DMS79 (cell line): ENCODE measurements at regions not wholly inside any gene's neighbourhood (a gene's known extent, or its start where the extent isn't known, plus 50 kb on each side); places are given as distances from the start of the nearest gene placed in this dataset.

Experiments used
- DNase-seq: peaks from one replicate; lab custom pipeline; 2025; lab: John Stamatoyannopoulos, UW

DNA sequence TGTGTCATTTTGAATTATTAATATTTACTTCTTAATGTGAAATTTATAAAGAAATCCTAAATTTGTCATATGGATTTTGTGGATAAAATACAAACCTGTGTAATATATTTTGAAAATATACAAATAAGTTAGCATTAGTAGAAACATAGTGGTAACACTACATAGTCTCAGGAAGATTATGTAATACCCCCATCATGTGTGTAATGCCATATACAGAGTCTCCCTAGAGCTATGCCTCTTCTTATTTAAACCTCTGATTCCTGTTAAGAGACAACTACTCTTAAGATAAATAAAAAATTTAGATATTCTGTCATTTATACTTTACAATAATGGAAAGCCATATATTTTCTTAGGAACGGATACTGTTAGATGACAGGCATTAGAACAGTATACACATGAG is 2012.0 kb upstream of the LRRTM1 start:
- DNase-seq = no peak

DNA sequence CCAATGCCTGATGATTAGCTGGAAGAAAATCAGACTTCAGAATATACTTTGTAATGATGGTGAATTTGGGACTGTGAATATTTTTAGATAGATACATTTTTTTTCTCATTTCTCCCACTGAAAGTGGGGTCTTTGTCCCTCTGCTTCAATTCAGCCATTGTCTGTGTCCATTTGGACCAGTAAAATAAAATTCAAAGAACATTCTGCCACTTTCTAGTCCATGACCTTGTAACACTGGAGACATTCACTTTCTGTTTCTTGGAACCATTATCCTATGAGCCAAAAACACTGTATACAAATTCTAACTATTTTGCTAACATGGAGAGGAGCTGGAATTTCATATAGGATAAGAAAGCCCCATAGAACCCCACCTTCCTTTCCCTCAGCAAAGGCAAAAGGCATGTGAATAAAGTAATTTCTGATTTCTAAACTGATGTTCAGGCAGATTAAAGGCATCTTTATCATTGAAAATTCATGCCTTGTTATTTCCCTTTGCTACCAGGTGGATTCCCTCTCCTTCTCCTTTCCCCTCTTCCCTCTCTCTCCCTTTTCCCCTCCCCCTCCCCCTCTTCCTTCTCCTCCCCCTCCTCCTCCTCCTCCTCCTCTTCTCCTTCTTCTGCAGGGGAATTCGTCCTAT is 2010.4 kb upstream of the LRRTM1 start:
- DNase-seq = no peak

DNA sequence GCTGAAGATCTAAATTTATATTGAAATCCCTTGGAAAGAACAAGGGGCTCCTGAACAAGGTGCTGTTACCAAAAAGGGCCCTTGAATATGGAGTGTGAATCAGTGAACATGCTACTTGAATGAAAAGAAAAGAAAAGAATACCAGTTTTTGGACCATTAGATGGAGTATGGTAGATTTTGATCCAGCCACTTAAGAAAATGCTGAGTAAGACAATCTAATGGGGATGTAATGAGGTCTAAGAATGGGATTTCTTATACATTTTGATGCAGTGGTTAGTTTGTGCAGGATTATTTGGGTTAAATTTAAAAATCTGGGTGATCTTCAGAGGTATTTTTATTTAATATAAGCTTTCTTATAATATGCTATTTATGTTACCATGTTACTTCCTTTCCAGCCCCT is 2003.0 kb upstream of the LRRTM1 start:
- DNase-seq = no peak

DNA sequence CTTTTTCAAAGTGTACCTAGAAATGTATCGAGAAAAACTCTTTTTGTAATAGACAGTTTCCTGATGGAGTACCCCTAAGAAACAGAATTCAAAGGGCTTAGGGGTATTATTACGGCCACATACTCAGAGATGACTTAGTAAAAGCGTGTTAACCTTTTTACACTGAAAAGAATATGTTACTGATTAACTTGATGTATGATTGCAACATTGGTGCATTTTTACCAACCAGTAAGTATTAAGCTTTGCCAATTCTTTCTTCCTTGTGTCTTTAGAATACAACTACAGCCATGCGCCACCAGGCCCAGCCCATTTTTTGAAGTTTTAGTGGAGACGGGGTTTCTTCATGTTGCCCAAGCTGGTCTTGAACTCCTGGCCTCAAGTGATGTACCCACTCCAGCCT is 1997.0 kb upstream of the LRRTM1 start:
- no peak for DNase-seq

DNA sequence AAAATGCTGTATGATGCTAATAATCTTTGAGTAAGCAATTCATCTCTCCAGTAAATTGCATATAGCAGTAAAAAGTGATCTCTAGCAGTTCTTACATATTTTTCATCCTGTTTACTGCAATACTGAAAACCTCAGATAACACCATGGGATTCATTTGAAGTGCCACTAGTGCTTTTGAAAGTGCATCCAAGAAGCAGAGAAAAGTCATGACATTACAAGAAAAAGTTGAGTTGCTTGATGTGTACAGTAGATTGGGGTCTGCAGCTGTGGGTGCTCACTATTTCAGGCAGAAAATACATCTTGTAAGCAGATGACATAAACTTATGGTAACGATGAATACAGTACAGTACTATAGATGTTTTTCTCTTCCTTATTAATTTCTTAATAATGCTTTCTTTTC is 1984.9 kb upstream of the LRRTM1 start:
- no peak for DNase-seq

DNA sequence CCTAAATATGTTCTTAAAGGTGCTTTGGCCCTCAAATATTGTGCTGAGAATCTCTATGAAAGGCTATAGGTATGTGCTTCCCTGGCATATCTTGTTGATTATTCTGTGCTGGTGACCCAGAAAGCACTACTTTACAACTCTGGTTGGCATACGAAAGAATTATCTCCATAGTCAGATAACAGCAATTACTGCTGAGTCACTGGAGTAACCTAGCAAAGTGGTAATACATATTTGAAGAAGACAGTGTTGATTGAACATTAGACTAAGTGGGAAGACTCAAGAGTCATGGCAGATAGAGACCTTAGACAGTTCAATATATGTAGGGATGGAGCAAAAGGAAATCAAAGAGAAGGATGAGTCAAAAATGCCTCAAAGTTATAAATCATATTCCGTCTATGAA is 1978.5 kb upstream of the LRRTM1 start:
- DNase-seq = no peak

DNA sequence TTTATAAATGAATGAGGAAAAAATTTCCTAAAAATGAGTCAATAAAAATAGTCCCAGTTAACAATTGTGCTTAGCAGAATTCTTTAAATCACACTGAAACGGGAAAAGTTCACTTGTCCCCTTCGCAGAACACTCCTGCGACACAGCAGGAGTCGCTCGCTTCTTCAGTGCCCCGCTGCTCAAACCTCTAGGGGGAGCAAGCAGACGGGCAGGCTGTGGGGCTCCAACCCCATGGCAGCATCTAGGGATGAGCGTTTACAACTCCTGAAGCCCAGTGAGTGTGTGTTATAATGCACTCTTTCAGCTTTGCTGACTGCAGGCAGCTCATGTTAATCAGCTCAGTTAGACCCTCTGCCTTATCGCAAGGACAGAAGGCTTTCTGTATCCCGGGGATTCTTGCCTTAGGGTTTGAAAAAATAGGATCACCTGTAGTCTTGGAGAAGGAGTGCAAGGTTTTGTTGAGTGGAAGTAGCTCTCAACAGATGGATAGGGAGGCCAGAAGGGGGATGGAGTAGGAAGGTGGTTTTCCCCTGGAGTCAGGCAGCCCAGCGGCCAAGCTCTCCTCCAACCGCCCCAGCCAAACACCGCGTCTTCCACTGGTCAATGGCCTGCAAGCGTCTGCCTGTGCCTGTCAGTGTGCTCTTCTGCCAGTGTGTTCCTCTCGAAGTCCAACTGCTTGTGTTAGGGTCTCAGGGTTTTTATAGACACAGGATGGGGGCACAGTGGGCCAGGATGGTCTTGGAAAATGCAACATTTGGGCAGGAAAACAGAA is 1977.7 kb upstream of the LRRTM1 start:
- DNase-seq = no peak

DNA sequence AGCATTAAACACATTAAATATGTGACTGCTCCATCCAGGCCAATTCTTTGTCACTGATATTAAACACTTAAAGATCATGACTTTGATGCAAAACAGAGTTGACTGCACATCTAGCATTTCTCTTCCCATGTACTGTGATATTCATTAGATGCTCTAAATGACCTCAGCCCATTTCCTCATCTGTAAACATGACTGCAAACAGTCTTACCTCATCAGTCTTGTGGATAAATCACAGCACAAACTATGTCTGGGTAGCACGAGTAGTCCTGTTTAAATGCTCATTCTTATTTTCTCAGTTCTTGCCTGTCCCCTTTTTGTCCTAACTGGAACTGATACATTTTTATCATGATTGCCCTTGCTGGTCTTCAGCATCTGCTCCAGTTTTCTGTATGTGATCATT is 1974.8 kb upstream of the LRRTM1 start:
- no peak for DNase-seq

DNA sequence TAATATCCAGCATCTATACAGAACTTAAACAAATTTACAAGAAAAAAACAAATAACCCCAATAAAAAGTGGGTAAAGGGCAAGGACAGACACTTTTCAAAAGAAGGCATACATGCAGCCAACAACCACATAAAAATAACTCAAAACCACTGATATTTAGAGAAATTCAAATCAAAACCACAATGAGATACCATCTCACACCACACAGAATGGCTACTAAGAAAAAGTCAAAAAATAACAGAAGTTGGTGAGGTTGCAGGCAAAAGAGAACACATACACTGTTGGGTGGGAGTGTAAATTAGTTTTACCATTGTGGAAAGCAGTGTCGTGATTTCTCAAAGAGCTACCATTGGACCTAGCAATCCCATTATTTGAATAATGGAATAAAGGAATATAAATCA is 1973.9 kb upstream of the LRRTM1 start:
- no peak for DNase-seq

DNA sequence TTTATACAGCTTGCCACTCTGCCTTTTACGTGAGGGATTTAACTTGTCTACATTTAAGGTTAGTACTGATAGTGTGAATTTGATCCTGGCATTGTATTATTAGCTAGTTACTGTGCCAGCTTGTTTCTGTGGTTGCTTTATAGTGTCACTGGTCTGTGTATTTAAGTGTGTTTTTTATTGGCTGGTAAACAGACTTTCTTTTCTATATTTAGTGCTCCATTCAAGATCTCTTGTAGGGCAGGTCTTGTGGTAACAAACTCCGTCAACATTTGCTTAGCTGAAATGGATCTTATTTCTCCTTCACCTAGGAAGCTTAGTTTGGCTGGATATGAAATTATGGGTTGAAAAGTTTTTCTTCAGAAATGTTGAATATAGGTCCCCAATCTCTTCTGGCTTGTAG is 1971.0 kb upstream of the LRRTM1 start:
- no peak for DNase-seq

DNA sequence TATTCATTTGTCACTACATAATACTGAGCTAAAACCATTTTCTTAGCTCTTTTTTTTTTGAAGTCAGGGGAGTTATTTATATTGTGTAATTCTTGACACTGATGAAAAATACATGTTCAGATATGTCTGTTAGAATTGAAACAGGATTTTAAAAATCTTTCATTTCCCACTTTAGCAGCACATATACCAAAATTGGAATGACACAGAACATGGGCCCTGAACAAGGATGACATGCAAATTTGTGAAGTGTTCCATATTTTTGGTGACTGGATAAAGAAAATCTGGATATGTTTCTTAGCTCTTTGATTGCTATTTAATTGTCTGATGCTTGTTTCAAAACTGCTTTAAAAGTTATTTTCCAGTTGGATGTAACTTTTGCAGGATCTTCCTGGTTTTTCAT is 1963.9 kb upstream of the LRRTM1 start:
- no peak for DNase-seq

DNA sequence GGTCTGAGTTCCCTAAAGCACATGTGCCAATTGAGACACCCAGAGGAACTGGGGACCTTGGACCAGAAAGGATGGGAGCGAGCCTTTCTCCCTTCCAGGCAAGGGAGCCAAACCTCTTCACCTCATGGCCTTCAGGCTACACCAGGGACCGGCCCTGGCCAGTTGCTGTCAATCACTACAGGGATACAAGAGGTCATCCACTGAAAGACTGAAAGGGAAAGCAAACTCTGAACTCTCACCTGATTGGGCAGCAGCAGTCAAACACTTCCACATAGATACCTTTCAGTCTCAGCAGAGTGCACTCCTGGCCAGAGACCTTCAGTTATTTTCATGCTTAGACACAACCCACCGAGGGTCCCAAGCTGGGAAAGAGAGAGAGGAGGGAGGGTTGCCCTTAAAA is 1956.0 kb upstream of the LRRTM1 start:
- DNase-seq = no peak

DNA sequence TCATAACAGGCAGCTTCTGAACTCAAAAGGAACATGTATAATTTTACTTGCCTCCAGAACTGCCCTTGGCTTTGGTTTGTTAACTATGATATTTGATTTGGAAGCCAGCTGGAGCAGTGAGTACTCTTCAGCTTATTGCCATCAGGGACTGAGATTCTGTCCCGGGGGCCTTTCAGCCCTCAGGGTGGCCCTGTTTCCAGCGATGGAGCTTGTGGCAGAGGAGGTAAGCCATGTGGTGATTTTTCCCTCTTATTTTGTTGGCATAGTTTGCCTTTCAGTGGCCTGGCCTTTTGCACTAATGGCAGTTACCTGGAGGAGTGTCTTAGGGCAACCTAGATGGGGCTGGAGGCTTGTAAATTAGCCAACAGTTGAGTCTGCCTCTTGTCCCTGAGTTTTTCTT is 1955.0 kb upstream of the LRRTM1 start:
- no peak for DNase-seq

DNA sequence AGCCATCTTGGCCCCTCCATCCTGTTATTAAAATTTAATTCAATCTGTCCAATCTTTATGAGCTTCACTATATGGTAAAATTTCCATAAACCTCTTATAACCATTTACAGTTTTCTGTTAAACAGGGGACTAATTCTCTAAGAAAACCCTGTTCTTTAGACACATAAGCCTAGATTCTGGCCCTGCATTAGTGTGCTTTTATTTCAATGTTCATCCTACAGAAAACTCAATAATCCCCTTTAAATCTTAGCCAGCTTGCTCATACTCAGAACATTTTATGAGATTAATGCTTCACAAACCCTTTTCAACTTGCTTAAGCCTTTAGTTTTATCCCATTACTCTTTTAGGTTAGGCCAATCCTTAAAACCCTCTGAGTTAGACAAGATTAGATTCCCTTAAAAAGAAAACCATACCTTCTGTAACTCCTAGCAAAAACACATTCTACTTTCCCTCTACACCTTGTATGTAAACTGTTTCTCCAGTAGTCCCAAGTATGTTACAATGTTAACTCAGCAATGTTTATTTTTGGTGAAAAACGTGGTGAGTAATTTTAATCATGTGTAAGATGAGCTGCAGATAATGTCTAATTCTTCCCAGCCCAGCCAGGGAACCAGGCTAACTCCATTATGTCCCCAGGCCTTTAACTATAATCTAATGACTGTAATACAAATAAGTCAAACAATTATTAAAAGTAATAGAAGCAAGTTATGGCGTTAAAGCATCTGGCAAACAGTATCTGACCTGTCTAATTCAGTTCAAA is 1953.4 kb upstream of the LRRTM1 start:
- DNase-seq = no peak

DNA sequence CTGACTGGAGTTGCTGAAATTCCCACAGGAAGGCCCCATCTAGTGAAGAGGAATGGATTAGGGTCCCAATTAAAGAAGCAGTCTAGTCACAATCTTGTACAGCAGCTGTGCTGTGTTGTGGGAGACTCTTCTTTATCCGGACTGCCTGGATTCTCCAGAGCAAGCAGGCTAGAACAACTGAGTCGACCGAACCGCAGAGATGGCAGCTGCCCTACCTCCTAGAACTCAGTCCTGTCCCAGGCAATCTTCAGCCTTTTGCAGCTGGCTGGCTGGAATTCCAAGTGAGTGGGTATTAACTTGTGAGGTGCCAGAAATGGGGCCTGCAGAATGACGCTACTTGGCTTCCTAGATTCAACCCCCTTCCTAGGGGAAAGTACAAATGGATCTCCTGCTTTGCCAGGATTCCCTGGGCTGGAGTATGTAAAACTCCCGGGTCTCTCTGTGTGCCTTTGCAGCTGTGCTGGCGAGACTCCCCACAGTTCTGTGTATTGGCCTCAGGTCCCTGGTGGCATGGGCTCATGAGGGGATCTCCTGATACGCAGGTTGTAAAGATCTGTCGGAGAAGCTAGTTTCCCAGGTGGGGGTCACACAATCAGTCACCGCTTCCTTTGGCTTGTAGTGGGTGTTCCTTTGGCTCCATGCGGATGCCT is 1952.6 kb upstream of the LRRTM1 start:
- DNase-seq = no peak

DNA sequence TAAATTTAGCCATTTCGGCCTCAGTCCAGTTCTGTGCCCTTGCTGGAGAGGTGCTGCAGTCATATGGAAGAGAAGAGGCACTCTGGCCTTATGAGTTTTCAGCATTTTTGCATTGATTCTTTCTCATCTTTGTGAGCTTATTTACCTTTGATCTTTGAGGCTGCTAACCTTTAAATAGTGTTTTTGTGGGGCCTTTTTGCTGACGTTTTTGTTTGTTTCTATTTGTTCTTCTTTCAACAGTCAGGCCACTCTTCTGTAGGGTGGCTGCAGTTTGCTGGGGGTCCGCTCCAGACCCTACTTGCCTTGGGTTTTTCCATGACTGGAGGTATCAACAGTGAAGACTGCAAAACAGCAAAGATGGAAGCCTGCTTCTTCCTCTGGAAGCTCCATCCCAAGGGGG is 1951.7 kb upstream of the LRRTM1 start:
- no peak for DNase-seq

DNA sequence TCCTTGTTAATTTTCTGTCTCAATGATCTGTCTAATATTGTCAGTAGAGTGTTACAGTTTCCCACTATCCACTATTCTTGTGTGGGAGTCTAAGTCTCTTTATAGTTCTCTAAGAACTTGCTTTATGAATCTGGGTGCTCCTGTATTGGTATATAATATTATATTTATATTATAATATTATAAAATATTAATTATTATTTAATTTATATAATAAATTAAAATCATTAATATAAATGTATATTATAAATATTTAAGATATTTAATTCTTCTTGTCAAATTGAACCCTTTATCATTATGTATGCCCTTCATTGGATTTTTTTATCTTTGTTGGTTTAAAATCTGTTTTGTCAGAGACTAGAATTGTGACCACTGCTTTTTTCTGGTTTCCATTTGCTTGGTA is 1950.2 kb upstream of the LRRTM1 start:
- DNase-seq = no peak

DNA sequence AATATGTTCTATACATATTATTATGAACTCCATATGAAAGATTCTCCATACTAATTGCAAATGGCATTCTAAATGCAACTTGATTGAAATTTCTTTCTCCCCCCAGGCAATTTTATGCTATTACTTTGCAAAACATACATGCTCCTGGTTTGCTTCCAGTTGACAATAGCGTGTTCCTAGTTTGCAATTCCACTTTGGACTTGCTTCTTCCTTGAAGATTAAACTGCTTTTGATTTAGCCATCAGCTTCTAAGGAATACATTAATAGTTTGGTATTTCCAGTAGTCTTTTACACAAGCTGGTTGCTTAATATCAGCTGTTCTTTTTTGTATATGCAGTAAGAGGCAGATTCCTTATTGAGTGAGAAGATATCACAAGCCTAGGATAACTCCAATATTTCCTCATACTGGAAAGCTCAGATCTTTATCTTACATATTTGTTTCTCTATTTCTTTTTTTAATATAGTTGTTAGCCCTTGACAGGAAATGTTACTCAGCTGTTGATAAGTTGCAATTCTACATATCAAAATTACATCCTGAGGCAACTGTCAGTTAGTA is 1941.7 kb upstream of the LRRTM1 start:
- DNase-seq = no peak

DNA sequence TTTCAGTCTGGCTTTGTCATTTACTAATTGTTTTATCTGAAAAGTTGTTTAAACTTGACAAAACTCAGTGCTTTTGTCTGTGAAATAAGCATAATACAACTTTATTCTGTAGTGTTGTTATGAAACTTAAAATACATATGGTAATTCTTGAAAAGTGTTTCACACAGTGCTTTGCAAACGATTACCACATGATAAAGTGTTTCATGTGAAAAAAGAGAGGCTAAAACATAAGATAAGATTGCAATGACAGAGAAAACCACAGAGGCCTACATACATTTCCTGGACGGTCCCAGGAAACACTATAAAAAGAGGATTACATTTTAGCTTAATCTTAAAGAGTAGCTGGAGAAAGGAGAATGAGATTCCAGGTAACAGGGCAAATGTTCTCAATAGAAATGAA is 1934.6 kb upstream of the LRRTM1 start:
- DNase-seq = no peak

DNA sequence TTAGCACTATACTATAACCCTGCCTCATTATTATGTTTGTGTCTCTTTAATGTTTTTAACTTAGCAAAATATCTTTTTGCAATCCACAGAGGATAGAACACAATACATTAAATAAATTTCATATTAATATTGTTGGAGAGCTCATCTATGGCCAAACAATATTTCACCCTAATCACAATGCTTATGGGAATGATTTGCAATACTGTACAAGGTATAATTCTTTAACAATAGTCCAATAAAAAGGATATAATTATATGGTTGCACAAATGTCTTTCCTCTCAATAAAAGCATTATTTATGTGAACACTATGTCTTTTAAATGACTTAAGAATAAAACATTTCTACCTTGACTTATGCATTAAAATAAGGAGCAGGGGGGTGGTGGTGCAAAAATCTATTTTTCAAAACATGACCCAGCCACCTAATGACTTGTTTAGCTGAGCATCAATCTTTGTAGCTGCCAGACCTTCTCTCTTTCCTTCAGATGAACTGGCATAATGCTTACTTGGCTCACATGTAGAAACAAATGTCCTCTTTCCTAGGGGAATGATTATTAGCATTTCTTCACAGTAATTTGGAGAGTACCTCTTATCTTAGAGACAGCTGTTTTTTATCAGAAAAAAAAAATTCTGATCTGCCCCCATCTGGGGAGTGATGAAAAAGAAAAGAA is 1933.6 kb upstream of the LRRTM1 start:
- no peak for DNase-seq

DNA sequence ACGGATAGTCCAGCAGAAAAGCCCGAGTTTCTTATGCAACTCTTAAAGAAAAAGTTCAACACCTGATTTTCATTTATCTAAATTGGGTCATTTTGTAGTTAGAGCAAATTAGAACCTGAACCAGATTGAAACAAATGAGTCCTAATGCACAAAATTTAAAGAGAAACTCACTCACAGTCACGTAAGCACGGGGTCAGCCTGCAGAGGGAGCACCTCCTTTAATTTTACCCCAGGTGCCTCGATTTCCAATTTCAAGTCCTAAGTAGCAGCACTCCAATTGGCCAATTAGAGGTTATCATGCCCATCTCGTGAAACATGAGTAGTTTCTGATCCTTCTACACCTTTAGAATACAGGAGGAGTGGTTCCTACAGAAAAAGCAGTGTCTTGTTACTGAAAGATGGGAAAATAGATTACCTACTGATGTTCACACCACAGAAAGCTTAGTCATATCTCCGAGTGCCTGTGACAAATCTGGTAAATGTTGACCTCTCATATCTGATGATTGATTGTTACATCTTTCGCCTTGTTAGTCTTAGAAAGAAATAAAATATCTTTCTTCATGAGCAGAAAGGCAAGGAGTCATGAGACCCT is 1929.8 kb upstream of the LRRTM1 start:
- DNase-seq = no peak

DNA sequence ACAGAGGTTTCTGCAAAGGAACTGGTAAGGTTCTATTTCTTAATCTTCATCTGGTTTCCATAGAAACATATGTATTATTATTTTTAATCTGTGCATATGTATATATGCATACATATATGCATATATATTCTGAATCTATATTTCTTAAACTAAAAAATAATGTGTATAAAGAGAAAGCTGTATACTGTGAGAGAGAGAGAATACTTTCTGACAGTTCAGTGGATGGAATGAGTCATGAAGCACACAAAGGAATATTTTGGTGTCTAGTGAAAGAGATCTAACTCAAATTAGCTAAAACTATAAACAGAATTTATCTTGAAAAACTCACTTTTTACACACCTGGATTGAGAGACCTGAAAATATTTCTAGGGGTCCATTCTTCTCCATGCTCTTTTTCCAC is 1929.3 kb upstream of the LRRTM1 start:
- no peak for DNase-seq
